ENCODE measurements at regions not wholly inside any gene's neighbourhood (a gene's known extent, or its start where the extent isn't known, plus 50 kb on each side); places are given as distances from the start of the nearest gene placed in this dataset.

DNA sequence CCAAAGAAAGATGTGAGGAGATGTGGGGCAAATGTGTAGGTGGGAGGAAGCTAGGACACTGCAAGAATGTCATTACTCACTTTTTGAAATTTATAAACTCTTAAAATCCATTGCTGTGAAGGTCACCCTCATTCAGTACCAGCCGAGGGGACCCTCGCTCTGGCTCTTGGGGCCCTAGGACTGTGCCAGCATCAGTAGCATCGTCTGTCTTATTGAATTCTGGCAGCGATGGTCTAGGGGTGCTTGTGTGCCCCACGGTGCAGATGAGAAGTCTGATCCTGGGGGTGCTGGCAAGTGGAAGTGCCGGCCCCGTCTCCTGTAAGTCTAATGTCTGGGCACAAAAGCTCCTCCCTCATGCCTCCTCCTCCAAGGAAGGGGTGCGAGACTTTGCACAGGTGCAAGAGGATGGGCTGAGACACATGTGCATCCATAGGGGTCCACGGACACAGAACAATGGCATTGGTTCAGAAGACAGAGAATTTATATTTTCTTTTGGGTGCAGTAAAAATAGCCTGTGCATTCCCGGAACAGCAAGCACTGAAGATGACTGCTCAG lies 266.7 kb upstream of the HDAC4 start:
- TF ChIP-seq, protein P1, sequence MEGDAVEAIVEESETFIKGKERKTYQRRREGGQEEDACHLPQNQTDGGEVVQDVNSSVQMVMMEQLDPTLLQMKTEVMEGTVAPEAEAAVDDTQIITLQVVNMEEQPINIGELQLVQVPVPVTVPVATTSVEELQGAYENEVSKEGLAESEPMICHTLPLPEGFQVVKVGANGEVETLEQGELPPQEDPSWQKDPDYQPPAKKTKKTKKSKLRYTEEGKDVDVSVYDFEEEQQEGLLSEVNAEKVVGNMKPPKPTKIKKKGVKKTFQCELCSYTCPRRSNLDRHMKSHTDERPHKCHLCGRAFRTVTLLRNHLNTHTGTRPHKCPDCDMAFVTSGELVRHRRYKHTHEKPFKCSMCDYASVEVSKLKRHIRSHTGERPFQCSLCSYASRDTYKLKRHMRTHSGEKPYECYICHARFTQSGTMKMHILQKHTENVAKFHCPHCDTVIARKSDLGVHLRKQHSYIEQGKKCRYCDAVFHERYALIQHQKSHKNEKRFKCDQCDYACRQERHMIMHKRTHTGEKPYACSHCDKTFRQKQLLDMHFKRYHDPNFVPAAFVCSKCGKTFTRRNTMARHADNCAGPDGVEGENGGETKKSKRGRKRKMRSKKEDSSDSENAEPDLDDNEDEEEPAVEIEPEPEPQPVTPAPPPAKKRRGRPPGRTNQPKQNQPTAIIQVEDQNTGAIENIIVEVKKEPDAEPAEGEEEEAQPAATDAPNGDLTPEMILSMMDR (IDR thresholded peaks at IDR 0.05; ENCODE audit: insufficient read depth, low read depth, low read length): no peak
- no peak overlapping the region for H3K4me3 ChIP-seq (ENCODE audit: low read depth, low read length)
- no peak for DNase-seq (ENCODE audit: low read depth)

DNA sequence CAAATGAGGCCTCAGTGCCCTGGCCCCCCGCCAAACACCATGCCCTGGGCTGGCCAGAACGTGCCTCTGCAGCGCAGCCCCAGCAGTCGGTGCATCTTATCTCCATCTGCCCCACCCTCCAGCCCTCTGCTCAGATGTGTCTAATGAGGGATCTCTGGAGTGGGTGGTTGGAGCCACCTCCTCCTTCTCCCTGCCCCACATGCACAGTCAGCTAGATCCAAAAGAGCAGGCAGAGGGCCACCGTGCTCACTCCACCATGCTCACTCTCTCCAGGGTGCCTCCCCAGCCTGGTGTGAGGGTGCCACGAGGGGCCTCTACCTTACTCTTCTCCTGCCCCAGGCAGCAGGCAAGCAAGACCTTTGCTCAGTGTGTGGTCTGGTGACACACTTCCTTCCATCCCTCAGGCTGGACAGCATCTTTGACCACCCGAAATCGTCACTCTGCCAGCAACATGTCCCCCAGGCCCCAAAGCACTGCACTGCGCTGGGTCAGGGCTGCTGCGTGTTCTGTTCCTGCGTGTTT lies 266.1 kb upstream of the HDAC4 start:
- TF ChIP-seq, protein P1 (IDR thresholded peaks at IDR 0.05; ENCODE audit: insufficient read depth, low read depth, low read length): no peak
- no peak overlapping the region for H3K4me3 ChIP-seq (ENCODE audit: low read depth, low read length)
- DNase-seq (ENCODE audit: low read depth): no peak

GRCh38 chr2:239666053-239666854 lies 265.4 kb upstream of the HDAC4 start:
- H3K4me3 ChIP-seq (ENCODE audit: low read depth, low read length): no peak overlapping the region
- TF ChIP-seq, protein P1 (IDR thresholded peaks at IDR 0.05; ENCODE audit: insufficient read depth, low read depth, low read length): no peak
- DNase-seq (ENCODE audit: low read depth): no peak

- no peak for DNase-seq (ENCODE audit: low read depth)
- H3K4me3 ChIP-seq (ENCODE audit: low read depth, low read length): no peak overlapping the region
- TF ChIP-seq, protein P1 (IDR thresholded peaks at IDR 0.05; ENCODE audit: insufficient read depth, low read depth, low read length): no peak
Observed at GRCh38 chr2:239664216-239664810, 263.5 kb upstream of the HDAC4 start.

GRCh38 chr2:239663364-239663924 lies 262.6 kb upstream of the HDAC4 start:
- DNase-seq (ENCODE audit: low read depth): no peak
- TF ChIP-seq, protein P1 (IDR thresholded peaks at IDR 0.05; ENCODE audit: insufficient read depth, low read depth, low read length): no peak
- H3K4me3 ChIP-seq (ENCODE audit: low read depth, low read length): no peak overlapping the region

- DNase-seq (ENCODE audit: low read depth): no peak
- no peak overlapping the region for H3K4me3 ChIP-seq (ENCODE audit: low read depth, low read length)
- TF ChIP-seq, protein P1 (IDR thresholded peaks at IDR 0.05; ENCODE audit: insufficient read depth, low read depth, low read length): no peak
Observed at GRCh38 chr2:239662413-239663120, 261.7 kb upstream of the HDAC4 start.
